SK-N-SH (cell line): ENCODE measurements at regions not wholly inside any gene's neighbourhood (a gene's known extent, or its start where the extent isn't known, plus 50 kb on each side); places are given as distances from the start of the nearest gene placed in this dataset.

Experiments
- CTCF ChIA-PET: fragments of 300-600, 350-600 bp; formaldehyde crosslinking; extraction: SDS; loops from one replicate; lab custom pipeline; 2021; lab: Yijun Ruan, JAX
- POLR2A ChIA-PET: fragments of 350-600 bp; sonication (Branson Sonifier 250); formaldehyde crosslinking; extraction: SDS; loops from one replicate; lab custom pipeline; 2020; ENCODE audit warnings: antibody characterized with exemption, inconsistent platforms; lab: Yijun Ruan, JAX
- DNase-seq: peaks from one replicate; pipeline ENCODE4 v3.0.0; 2012
- H2AFZ ChIP-seq: fragments of 200-600 bp; sonication (generic); 2 replicates; pipeline ENCODE4 v1.8.1; 2016; ENCODE audit warnings: antibody characterized with exemption, mild to moderate bottlenecking, low read depth
- H3F3A ChIP-seq: fragments of 200-600 bp; sonication (generic); replicated peaks from 2 replicates; pipeline ENCODE3; 2016; ENCODE audit warnings: antibody characterized with exemption, mild to moderate bottlenecking; ENCODE audit not compliant: insufficient read depth
- H3K27ac ChIP-seq, 2 experiments: fragments of 200-500 bp in 1 of 2; fragments of 200-600 bp in 1 of 2; sonication (Bioruptor generic) in 1 of 2; sonication (generic), shearing (Covaris generic) in 1 of 2; 2 replicates each; pipeline versions ENCODE4 v1.5.1 to v1.6.1; 2014 to 2016; ENCODE audit warnings: low read depth in 2 of 2, inconsistent platforms in 1 of 2, low read length in 1 of 2, mild to moderate bottlenecking in 1 of 2, mixed read lengths in 1 of 2
- H3K27me3 ChIP-seq: fragments of 200-600 bp; sonication (generic), shearing (Covaris generic); 2 replicates; pipeline ENCODE4 v1.6.1; 2016; ENCODE audit warnings: mixed run types; ENCODE audit not compliant: insufficient read depth
- H3K36me3 ChIP-seq, 2 experiments: fragments of 200-500 bp in 1 of 2; fragments of 200-600 bp in 1 of 2; sonication (Bioruptor generic) in 1 of 2; sonication (generic) in 1 of 2; replicated peaks in 1 of 2; 2 replicates each; pipeline versions ENCODE3 to v1.5.1; 2014 to 2016; ENCODE audit warnings: low read length in 1 of 2, mild to moderate bottlenecking in 1 of 2; ENCODE audit not compliant: insufficient read depth in 2 of 2, control insufficient read depth in 1 of 2
- H3K4me1 ChIP-seq, 2 experiments: fragments of 200-500 bp in 1 of 2; fragments of 200-600 bp in 1 of 2; sonication (Bioruptor generic) in 1 of 2; sonication (generic), shearing (Covaris generic) in 1 of 2; 2 replicates each; pipeline versions ENCODE4 v1.5.1 to v1.6.1; 2014 to 2016; ENCODE audit warnings: low read depth in 1 of 2, low read length in 1 of 2, mixed run types in 1 of 2; ENCODE audit not compliant: insufficient read depth in 2 of 2, control insufficient read depth in 1 of 2
- H3K4me2 ChIP-seq: fragments of 200-600 bp; sonication (generic), shearing (Covaris generic); 2 replicates; pipeline ENCODE4 v1.6.1; 2017; ENCODE audit warnings: mixed run types
- H3K4me3 ChIP-seq, 2 experiments: fragments of 200-500 bp in 1 of 2; fragments of 200-600 bp in 1 of 2; sonication (Bioruptor generic) in 1 of 2; sonication (generic), shearing (Covaris generic) in 1 of 2; 2 replicates each; pipeline versions ENCODE4 v1.5.1 to v1.8.1; 2014 to 2016; ENCODE audit warnings: low read depth in 2 of 2, inconsistent platforms in 1 of 2, low read length in 1 of 2, mild to moderate bottlenecking in 1 of 2, mixed read lengths in 1 of 2, moderate library complexity in 1 of 2
- H3K79me2 ChIP-seq: fragments of 200-600 bp; sonication (generic); 2 replicates; pipeline ENCODE4 v1.8.1; 2017; ENCODE audit warnings: mild to moderate bottlenecking; ENCODE audit not compliant: insufficient read depth
- H3K9ac ChIP-seq: fragments of 200-600 bp; sonication (generic); 2 replicates; pipeline ENCODE4 v1.6.1; 2017; ENCODE audit warnings: mixed run types
- H3K9me2 ChIP-seq: fragments of 200-600 bp; sonication (generic); 2 replicates; pipeline ENCODE4 v1.6.1; 2017; ENCODE audit warnings: mixed run types
- H3K9me3 ChIP-seq: fragments of 200-600 bp; sonication (generic); 2 replicates; pipeline ENCODE4 v1.6.1; 2017; ENCODE audit warnings: mixed run types, mild to moderate bottlenecking, moderate library complexity
- H4K20me1 ChIP-seq: fragments of 200-600 bp; sonication (generic); 2 replicates; pipeline ENCODE4 v1.6.1; 2017; ENCODE audit warnings: mild to moderate bottlenecking, mixed run types; ENCODE audit not compliant: insufficient read depth
- CHD2 ChIP-seq: fragments of 150-350 bp; IDR thresholded peaks from 2 replicates; pipeline ENCODE4 v1.6.1; 2018; ENCODE audit warnings: low read length; ENCODE audit not compliant: partially characterized antibody
- CTCF ChIP-seq: fragments of 200-600 bp; sonication (generic); IDR thresholded peaks from 2 replicates; pipeline ENCODE4 v1.6.1; 2017; ENCODE audit warnings: antibody characterized with exemption, mild to moderate bottlenecking, moderate library complexity
- ELF1 ChIP-seq: IDR thresholded peaks from 2 replicates; pipeline ENCODE4 v1.4.0; 2012
- EP300 ChIP-seq, 2 experiments: IDR thresholded peaks; 2 replicates each; pipeline versions ENCODE4 v1.4.0 to v1.6.1; 2012; ENCODE audit warnings: borderline replicate concordance in 1 of 2, low read depth in 1 of 2, low read length in 1 of 2
- EZH2phosphoT487 ChIP-seq: fragments of 200-600 bp; sonication (generic); IDR thresholded peaks from 2 replicates; pipeline ENCODE4 v1.6.1; 2017; ENCODE audit warnings: low read depth, mixed run types, mild to moderate bottlenecking, antibody characterized with exemption, moderate library complexity, borderline replicate concordance
- FOXJ3 ChIP-seq: sonication (generic); formaldehyde crosslinking; IDR thresholded peaks from 2 replicates; pipeline ENCODE4 v1.5.1; 2020; ENCODE audit warnings: mild to moderate bottlenecking, missing genetic modification reagents
- FOXM1 ChIP-seq: IDR thresholded peaks from 2 replicates; pipeline ENCODE4 v1.4.0; 2012; ENCODE audit warnings: low read depth, mild to moderate bottlenecking
- GABPA ChIP-seq: IDR thresholded peaks from 2 replicates; pipeline ENCODE4 v1.4.0; 2012; ENCODE audit warnings: low read depth, mild to moderate bottlenecking
- JUND ChIP-seq: IDR thresholded peaks from 2 replicates; pipeline ENCODE4 v1.4.0; 2012
- MAX ChIP-seq: IDR thresholded peaks from 2 replicates; pipeline ENCODE4 v1.4.0; 2012; ENCODE audit warnings: low read depth
- MXI1 ChIP-seq: IDR thresholded peaks from 2 replicates; pipeline ENCODE4 v1.6.1; 2012; ENCODE audit warnings: mild to moderate bottlenecking, low read depth, low read length, improper control_type of control experiment
- PBX3 ChIP-seq: IDR thresholded peaks from 2 replicates; pipeline ENCODE4; 2012
- POLR2AphosphoS5 ChIP-seq: IDR thresholded peaks from 2 replicates; pipeline ENCODE4 v1.6.1; 2012; ENCODE audit warnings: low read depth, low read length
- RXRA ChIP-seq: IDR thresholded peaks from 2 replicates; pipeline ENCODE4 v1.4.0; 2012; ENCODE audit warnings: low read depth, mild to moderate bottlenecking, borderline replicate concordance
- SIN3A ChIP-seq: IDR thresholded peaks from 2 replicates; pipeline ENCODE4 v1.6.1; 2012; ENCODE audit warnings: low read depth, mild to moderate bottlenecking, low read length, moderate library complexity, borderline replicate concordance
- TCF12 ChIP-seq: IDR thresholded peaks from 2 replicates; pipeline ENCODE4 v1.4.0; 2012
- TEAD4 ChIP-seq: IDR thresholded peaks from 2 replicates; pipeline ENCODE4 v1.4.0; 2012; ENCODE audit warnings: mild to moderate bottlenecking, borderline replicate concordance; ENCODE audit not compliant: insufficient read depth
- USF2 ChIP-seq: fragments of 150-350 bp; IDR thresholded peaks from 2 replicates; pipeline ENCODE4 v1.6.1; 2017; ENCODE audit warnings: antibody characterized with exemption, low read length, low read depth, borderline replicate concordance
- YY1 ChIP-seq: IDR thresholded peaks from 2 replicates; pipeline ENCODE4 v1.4.0; 2012; ENCODE audit warnings: low read depth, mild to moderate bottlenecking
- ZBTB33 ChIP-seq: IDR thresholded peaks from 2 replicates; pipeline ENCODE4 v1.4.0; 2012; ENCODE audit warnings: low read depth, borderline replicate concordance
- WGBS: methylation state at CpG from one replicate; pipeline ENCODE4 v1.1.6; 2017; ENCODE audit warnings: low lambda C conversion rate; 5-methylcytosine and 5-hydroxymethylcytosine counted together

- Histone ChIP-seq H3K4me2 (no peak overlapping the region), H3K27ac (no peak overlapping the region), H3K4me3 (no peak overlapping the region), H3K9ac (no peak overlapping the region), H3K36me3 (no peaks in the 10 kb centered on the region), H3K79me2 (no peaks in the 10 kb centered on the region), H3K4me1 (no peaks in the 10 kb centered on the region), H3K9me2 (no peaks in the 10 kb centered on the region), H3K27me3 (no peaks in the 10 kb centered on the region), H3K9me3 (peaks cover 4% of the 10 kb centered on the region; the same call in 1 of the 2 replicates), H4K20me1 (no peaks in the 10 kb centered on the region), H2AFZ (no peak overlapping the region), H3F3A (no peaks in the 10 kb centered on the region)
- POLR2A ChIA-PET = no interaction called here
- TF ChIP-seq TCF12 (no peak), YY1 (no peak), SIN3A (no peak), POLR2AphosphoS5 (no peak), FOXJ3 (CRISPR knock-in tag) (no peak), TEAD4 (no peak), FOXM1 (no peak)
- no peak for DNase-seq
- WGBS = 0% methylated on average over 1 of the region's 1 CpG
- CTCF ChIA-PET = interaction anchor here (0.6 kb wide), 1 partner anchor 1918 kb away, joined by 3 read pairs; no protein-coding TSS in a partner anchor
These were observed 1438.0 kb upstream of the ZEB2 start for GRCh38 chr2:145957929-145958328.

- H4K20me1 ChIP-seq = no peaks in the 10 kb centered on the region
- no peak overlapping the region for H3K4me3 ChIP-seq
- H3K9ac ChIP-seq = no peak overlapping the region
- no peaks in the 10 kb centered on the region for H3K4me1 ChIP-seq
- no peak overlapping the region for H3K4me2 ChIP-seq
- no peaks in the 10 kb centered on the region for H3K79me2 ChIP-seq
- TF ChIP-seq ZBTB33 (no peak), MAX (no peak), FOXJ3 (CRISPR knock-in tag) (no peak), CHD2 (no peak), EZH2phosphoT487 (no peak), JUND (no peak), USF2 (no peak), MXI1 (no peak), EP300 (IDR thresholded peaks at IDR 0.05; ENCODE audit: borderline replicate concordance in 1 of 2, low read depth in 1 of 2, low read length in 1 of 2) (no peak), CTCF (no peak), TCF12 (no peak), SIN3A (no peak), PBX3 (no peak), ELF1 (no peak), RXRA (no peak), GABPA (no peak), TEAD4 (no peak)
- H3F3A ChIP-seq = no peaks in the 10 kb centered on the region
- H2AFZ ChIP-seq = no peak overlapping the region
- H3K9me3 ChIP-seq = 0 out of 2 replicates have a peak, but pooled peaks cover 5% of the 10 kb centered on the region
- H3K27me3 ChIP-seq = no peaks in the 10 kb centered on the region
- 68% methylated on average over 1 of the region's 1 CpG for WGBS
- ChIA-PET POLR2A (no interaction called here), CTCF (no interaction called here)
- no peak overlapping the region for H3K27ac ChIP-seq
- DNase-seq = no peak
- H3K36me3 ChIP-seq = no peaks in the 10 kb centered on the region
- H3K9me2 ChIP-seq = peaks cover 2% of the 10 kb centered on the region; the same call in 1 of the 2 replicates
These were observed 1420.0 kb upstream of the ZEB2 start for GRCh38 chr2:145939949-145940348.
